GM12892 (cell line): ENCODE measurements at regions not wholly inside any gene's neighbourhood (a gene's known extent, or its start where the extent isn't known, plus 50 kb on each side); places are given as distances from the start of the nearest gene placed in this dataset.

Experiments used
- POLR2A ChIP-seq: IDR thresholded peaks from 2 replicates; pipeline ENCODE4 v1.6.1; 2011; ENCODE audit warnings: low read depth, low read length, control low read depth
- POLR2AphosphoS5 ChIP-seq: IDR thresholded peaks from 2 replicates; pipeline ENCODE4 v1.6.1; 2011; ENCODE audit warnings: low read depth, low read length, control low read depth
- TAF1 ChIP-seq: IDR thresholded peaks from 2 replicates; pipeline ENCODE4 v1.6.1; 2011; ENCODE audit warnings: low read depth, mild to moderate bottlenecking, control low read depth, low read length, borderline replicate concordance

GRCh38 chr11:35065566-35065965 is 73.4 kb upstream of the CD44 start:
- TF ChIP-seq POLR2AphosphoS5: no peak
- TF ChIP-seq TAF1: no peak
- no peak for TF ChIP-seq POLR2A
